ENCODE measurements at regions not wholly inside any gene's neighbourhood (a gene's known extent, or its start where the extent isn't known, plus 50 kb on each side); places are given as distances from the start of the nearest gene placed in this dataset.

DNA sequence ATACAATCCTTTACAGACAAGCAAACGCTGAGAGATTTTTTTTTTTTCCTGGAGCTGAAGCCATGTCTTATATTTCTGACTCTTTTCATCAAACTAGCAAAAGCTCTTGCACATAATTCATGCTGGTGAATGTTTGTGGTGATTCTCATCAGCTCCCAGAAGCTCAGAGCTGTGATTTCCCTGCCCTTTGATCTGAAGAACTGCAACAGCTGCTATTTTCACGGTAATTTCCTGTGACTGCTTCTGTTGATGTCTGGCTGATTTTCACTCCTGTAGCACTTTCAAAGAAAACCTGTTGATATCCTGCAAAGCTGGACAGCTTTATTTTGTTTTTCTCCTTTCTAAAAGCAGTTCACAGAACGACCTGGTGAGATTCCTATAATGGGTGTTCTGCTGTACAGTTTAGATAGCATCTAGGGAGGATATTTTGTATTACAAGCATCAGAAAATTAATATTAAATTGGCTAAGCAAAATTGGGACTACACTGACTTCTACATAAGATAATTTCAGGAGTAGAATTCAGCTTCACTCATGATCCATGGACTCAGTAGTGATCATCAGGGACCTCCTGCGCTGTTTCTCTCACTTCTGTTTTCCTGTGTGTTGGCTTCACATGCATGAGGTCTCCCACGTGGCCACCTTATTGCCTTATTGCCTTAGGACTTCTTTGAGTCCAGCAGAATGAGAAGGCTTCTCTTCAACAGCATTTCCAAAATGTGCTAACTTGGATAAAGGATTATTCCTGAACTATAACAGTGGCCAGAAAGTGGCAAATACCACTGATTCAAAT lies 1111.6 kb upstream of the SORCS1 start:
- Histone ChIP-seq H3K27ac (no peak overlapping the region), H3K36me3 (no peaks in the 10 kb centered on the region), H3K9me3 (peaks cover 0 to 11% (median 7%) of the 10 kb centered on the region in 8 donors), H3K4me1 (no peaks in the 10 kb centered on the region), H3K27me3 (replicated peaks in 1 of 7) (no peaks in the 10 kb centered on the region), H3K4me3 (no peak overlapping the region)
- intact Hi-C loops (cut with DNase I; ENCODE audit: low total_unique reads): no loop called here
- no peak for DNase-seq
- WGBS, 5 donors: 39 to 52% (median 48%) methylated on average over 5 of the region's 5 CpGs
- TF ChIP-seq, protein P1, sequence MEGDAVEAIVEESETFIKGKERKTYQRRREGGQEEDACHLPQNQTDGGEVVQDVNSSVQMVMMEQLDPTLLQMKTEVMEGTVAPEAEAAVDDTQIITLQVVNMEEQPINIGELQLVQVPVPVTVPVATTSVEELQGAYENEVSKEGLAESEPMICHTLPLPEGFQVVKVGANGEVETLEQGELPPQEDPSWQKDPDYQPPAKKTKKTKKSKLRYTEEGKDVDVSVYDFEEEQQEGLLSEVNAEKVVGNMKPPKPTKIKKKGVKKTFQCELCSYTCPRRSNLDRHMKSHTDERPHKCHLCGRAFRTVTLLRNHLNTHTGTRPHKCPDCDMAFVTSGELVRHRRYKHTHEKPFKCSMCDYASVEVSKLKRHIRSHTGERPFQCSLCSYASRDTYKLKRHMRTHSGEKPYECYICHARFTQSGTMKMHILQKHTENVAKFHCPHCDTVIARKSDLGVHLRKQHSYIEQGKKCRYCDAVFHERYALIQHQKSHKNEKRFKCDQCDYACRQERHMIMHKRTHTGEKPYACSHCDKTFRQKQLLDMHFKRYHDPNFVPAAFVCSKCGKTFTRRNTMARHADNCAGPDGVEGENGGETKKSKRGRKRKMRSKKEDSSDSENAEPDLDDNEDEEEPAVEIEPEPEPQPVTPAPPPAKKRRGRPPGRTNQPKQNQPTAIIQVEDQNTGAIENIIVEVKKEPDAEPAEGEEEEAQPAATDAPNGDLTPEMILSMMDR (IDR thresholded peaks at IDR 0.05 in 8 of 11, conservative IDR thresholded peaks at IDR 0.05 in 3 of 11): no peak
- TF ChIP-seq POLR2A (IDR thresholded peaks at IDR 0.05): no peak
- TF ChIP-seq POLR2AphosphoS5 (IDR thresholded peaks at IDR 0.05): no peak

DNA sequence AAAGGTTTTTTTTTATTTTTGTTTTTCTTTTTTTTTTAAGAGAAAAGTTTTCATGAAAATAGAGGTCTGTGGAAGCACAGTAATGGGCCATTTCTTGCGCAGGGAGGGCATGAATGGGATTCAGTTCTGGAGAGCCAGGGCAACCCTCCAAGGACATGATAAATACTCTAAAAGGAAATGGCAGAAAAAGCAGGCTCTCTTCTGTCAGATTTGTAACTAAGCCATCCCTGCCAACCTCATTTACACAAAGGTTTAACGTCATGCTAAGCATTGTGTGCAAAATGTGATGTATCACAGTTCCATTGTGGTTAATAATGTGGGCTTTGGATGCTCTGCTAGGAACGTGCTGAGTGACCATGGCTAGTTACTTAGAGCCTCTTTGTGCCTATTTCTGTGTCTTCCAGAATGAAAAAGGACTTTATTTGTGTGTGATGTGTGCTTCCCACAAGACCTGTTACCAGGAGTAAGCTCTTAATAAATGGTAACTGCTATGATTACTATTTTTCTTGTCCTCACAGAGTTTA lies 1095.9 kb upstream of the SORCS1 start:
- Histone ChIP-seq H3K4me1 (no peaks in the 10 kb centered on the region), H3K4me3 (no peak overlapping the region), H3K27ac (no peak overlapping the region), H3K27me3 (replicated peaks in 1 of 7) (no peaks in the 10 kb centered on the region), H3K9me3 (peaks cover 0 to 6% (median 0%) of the 10 kb centered on the region in 8 donors), H3K36me3 (no peaks in the 10 kb centered on the region)
- no peak for TF ChIP-seq POLR2AphosphoS5 (IDR thresholded peaks at IDR 0.05)
- 59 to 79% (median 65%) methylated on average over 3 of the region's 3 CpGs for WGBS, 5 donors
- DNase-seq: no peak
- intact Hi-C loops (cut with DNase I; ENCODE audit: low total_unique reads): no loop called here

DNA sequence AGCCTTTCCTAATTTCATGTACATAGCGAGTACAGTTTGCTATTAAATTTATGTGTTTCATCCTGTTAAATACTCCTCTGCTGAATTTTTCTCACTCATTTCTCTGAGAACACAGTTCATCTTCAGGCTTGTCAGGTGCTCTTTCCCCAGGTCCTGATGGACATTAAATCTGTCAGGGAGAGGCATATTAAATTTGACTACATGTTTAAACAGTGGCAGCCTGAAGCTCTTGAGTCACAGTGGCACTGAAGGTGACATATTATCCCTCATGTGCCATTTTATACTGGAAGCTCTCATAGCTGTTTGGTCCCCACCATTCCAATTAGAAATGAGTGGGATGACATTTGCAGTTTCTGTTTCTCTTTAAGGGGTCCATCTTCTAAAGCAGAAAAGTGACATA lies 1089.6 kb upstream of the SORCS1 start:
- no peak for DNase-seq
- TF ChIP-seq, protein P1 (IDR thresholded peaks at IDR 0.05 in 8 of 11, conservative IDR thresholded peaks at IDR 0.05 in 3 of 11): no peak
- TF ChIP-seq POLR2A (IDR thresholded peaks at IDR 0.05) (no peak), POLR2AphosphoS5 (IDR thresholded peaks at IDR 0.05) (no peak)
- no peaks in the 10 kb centered on the region for H3K27me3 ChIP-seq (replicated peaks in 1 of 7)
- no peaks in the 10 kb centered on the region for H3K36me3 ChIP-seq
- intact Hi-C loops (cut with DNase I; ENCODE audit: low total_unique reads): no loop called here
- H3K9me3 ChIP-seq: peaks cover 0 to 16% (median 10%) of the 10 kb centered on the region in 8 donors
- no peak overlapping the region for H3K4me3 ChIP-seq
- no peak overlapping the region for H3K27ac ChIP-seq
- H3K4me1 ChIP-seq: no peaks in the 10 kb centered on the region
- WGBS, 5 donors: 86 to 95% (median 89%) methylated on average over 1 of the region's 1 CpG

DNA sequence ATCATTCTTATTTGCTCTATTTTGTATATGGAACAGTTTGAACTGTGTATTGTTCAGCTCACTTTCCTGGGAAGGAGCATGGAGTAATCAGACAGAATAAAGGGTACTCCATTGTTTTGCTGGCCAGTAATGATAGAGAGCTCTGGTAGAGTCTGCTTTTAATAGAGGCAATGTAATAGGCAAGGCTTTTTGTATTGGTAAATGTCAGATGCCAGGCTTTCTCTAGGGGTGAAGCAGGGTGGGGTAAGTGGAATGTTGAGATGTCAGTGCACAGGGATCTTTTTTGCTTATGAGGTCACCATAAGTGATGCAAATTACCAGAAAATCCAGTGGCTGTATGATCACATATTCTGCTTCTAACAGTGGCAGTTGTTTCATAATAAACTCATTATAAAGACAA lies 1088.3 kb upstream of the SORCS1 start:
- no peak for DNase-seq
- TF ChIP-seq, protein P1 (IDR thresholded peaks at IDR 0.05 in 8 of 11, conservative IDR thresholded peaks at IDR 0.05 in 3 of 11): no peak
- TF ChIP-seq POLR2AphosphoS5 (IDR thresholded peaks at IDR 0.05): no peak
- TF ChIP-seq POLR2A (IDR thresholded peaks at IDR 0.05): no peak
- Histone ChIP-seq H3K36me3 (no peaks in the 10 kb centered on the region), H3K4me3 (no peak overlapping the region), H3K27ac (no peak overlapping the region), H3K9me3 (peaks cover 0 to 29% (median 19%) of the 10 kb centered on the region in 8 donors), H3K4me1 (no peaks in the 10 kb centered on the region), H3K27me3 (replicated peaks in 1 of 7) (no peaks in the 10 kb centered on the region)
- intact Hi-C loops (cut with DNase I; ENCODE audit: low total_unique reads): no loop called here

Data from spleen (tissue), 11 donors.